HepG2 (cell line): ENCODE measurements at regions not wholly inside any gene's neighbourhood (a gene's known extent, or its start where the extent isn't known, plus 50 kb on each side); places are given as distances from the start of the nearest gene placed in this dataset.

Experiments used
- AKNA ChIP-seq: sonication (generic); formaldehyde crosslinking; IDR thresholded peaks from 2 replicates; pipeline ENCODE4 v1.4.0; 2020; ENCODE audit warnings: missing genetic modification reagents, borderline replicate concordance
- CERS6 ChIP-seq: sonication (generic); formaldehyde crosslinking; IDR thresholded peaks from 2 replicates; pipeline ENCODE4 v1.5.0; 2020; ENCODE audit warnings: missing genetic modification reagents
- GTF2F1 ChIP-seq: fragments of 150-350 bp; IDR thresholded peaks from 2 replicates; pipeline ENCODE4 v1.6.1; 2014; ENCODE audit warnings: low read length
- JUND ChIP-seq: sonication (generic); formaldehyde crosslinking; IDR thresholded peaks from 2 replicates; pipeline ENCODE4 v1.8.0; 2022; ENCODE audit warnings: mild to moderate bottlenecking, missing genetic modification reagents
- NR0B2 ChIP-seq: sonication (generic); formaldehyde crosslinking; IDR thresholded peaks from 2 replicates; pipeline ENCODE4 v1.4.0; 2020; ENCODE audit warnings: mild to moderate bottlenecking, missing genetic modification reagents
- TBX3 ChIP-seq: fragments of 450-650 bp; IDR thresholded peaks from 2 replicates; pipeline ENCODE4 v1.6.1; 2017; ENCODE audit warnings: antibody characterized with exemption, mild to moderate bottlenecking, inconsistent platforms, borderline replicate concordance
- ZFP36 ChIP-seq: fragments of 150-350 bp; IDR thresholded peaks from 2 replicates; pipeline ENCODE4 v1.6.1; 2018; ENCODE audit warnings: borderline replicate concordance, low read length, low read depth; ENCODE audit not compliant: partially characterized antibody
- ZFP37 ChIP-seq: sonication (generic); formaldehyde crosslinking; IDR thresholded peaks from 2 replicates; pipeline ENCODE4 v1.4.0; 2020; ENCODE audit warnings: missing genetic modification reagents, borderline replicate concordance
- ZNF224 ChIP-seq: sonication (generic); formaldehyde crosslinking; IDR thresholded peaks from 2 replicates; pipeline ENCODE4 v1.5.0; 2020; ENCODE audit warnings: mild to moderate bottlenecking, missing genetic modification reagents
- ZNF256 ChIP-seq: sonication (generic); formaldehyde crosslinking; conservative IDR thresholded peaks from 2 replicates; pipeline ENCODE4 v1.4.0; 2020; ENCODE audit warnings: missing genetic modification reagents
- ZNF431 ChIP-seq: sonication (generic); formaldehyde crosslinking; IDR thresholded peaks from 2 replicates; pipeline ENCODE4 v1.9.0; 2022; ENCODE audit warnings: missing genetic modification reagents, low read depth, mild to moderate bottlenecking, borderline replicate concordance
- ZNF530 ChIP-seq: sonication (generic); formaldehyde crosslinking; IDR thresholded peaks from 2 replicates; pipeline ENCODE4 v1.5.0; 2020; ENCODE audit warnings: low read depth, mild to moderate bottlenecking, missing genetic modification reagents
- ZNF580 ChIP-seq: IDR thresholded peaks from 2 replicates; pipeline ENCODE4 v1.6.1; 2016; ENCODE audit warnings: low read depth, borderline replicate concordance
- ZNF782 ChIP-seq: sonication (generic); formaldehyde crosslinking; IDR thresholded peaks from 2 replicates; pipeline ENCODE4 v1.4.0; 2020; ENCODE audit warnings: missing genetic modification reagents, mild to moderate bottlenecking, borderline replicate concordance
- TF ChIP-seq, protein P1 (sequence below): sonication (generic); formaldehyde crosslinking; IDR thresholded peaks from 2 replicates; pipeline ENCODE4 v1.5.1; 2020; ENCODE audit warnings: missing genetic modification reagents, mild to moderate bottlenecking, borderline replicate concordance
- TF ChIP-seq, protein P2 (sequence below): sonication (generic); formaldehyde crosslinking; IDR thresholded peaks from 2 replicates; pipeline ENCODE4 v1.8.0; 2022; ENCODE audit warnings: missing genetic modification reagents, mild to moderate bottlenecking, moderate library complexity, borderline replicate concordance
- TF ChIP-seq, protein P3 (sequence below): sonication (generic); formaldehyde crosslinking; IDR thresholded peaks from 2 replicates; pipeline ENCODE4; 2020; ENCODE audit warnings: missing genetic modification reagents, mild to moderate bottlenecking, borderline replicate concordance

DNA sequence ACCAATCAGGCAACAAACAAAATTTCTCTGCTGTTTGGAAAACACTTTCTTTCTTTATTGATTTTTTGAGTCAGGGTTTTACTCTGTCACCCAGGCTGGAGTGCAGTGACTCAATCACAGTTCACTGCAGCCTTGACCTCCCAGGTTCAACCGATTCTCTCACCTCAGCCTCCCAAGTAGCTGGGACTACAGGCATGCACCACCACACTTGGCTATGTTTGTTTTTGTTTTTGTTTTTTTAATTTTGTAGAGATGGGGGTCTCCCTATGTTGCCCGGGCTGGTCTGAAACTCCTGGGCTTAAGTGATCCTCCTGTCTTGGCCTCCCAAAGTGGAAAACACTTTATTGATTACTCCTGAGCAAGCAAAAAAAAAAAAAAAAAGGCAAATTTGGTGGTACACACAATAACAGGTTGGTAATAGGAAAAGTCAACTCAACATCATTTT lies 276.4 kb downstream of the SOX9 start (continued):
- no peak for TF ChIP-seq ZNF530
- TF ChIP-seq ZNF256 (CRISPR knock-in tag) = no peak
- TF ChIP-seq, protein P1, sequence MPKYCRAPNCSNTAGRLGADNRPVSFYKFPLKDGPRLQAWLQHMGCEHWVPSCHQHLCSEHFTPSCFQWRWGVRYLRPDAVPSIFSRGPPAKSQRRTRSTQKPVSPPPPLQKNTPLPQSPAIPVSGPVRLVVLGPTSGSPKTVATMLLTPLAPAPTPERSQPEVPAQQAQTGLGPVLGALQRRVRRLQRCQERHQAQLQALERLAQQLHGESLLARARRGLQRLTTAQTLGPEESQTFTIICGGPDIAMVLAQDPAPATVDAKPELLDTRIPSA (CRISPR knock-in tag) = no peak
- TF ChIP-seq ZNF580 (CRISPR knock-in tag) = peak; percentile 92
- TF ChIP-seq ZNF224 (CRISPR knock-in tag) = no peak
- TF ChIP-seq ZNF782 (CRISPR knock-in tag) = no peak
- TF ChIP-seq, protein P2, sequence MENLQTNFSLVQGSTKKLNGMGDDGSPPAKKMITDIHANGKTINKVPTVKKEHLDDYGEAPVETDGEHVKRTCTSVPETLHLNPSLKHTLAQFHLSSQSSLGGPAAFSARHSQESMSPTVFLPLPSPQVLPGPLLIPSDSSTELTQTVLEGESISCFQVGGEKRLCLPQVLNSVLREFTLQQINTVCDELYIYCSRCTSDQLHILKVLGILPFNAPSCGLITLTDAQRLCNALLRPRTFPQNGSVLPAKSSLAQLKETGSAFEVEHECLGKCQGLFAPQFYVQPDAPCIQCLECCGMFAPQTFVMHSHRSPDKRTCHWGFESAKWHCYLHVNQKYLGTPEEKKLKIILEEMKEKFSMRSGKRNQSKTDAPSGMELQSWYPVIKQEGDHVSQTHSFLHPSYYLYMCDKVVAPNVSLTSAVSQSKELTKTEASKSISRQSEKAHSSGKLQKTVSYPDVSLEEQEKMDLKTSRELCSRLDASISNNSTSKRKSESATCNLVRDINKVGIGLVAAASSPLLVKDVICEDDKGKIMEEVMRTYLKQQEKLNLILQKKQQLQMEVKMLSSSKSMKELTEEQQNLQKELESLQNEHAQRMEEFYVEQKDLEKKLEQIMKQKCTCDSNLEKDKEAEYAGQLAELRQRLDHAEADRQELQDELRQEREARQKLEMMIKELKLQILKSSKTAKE = no peak
- TF ChIP-seq ZFP36 = no peak
- TF ChIP-seq CERS6 (CRISPR knock-in tag) = no peak
- peak; percentile 74; the same call in 1 of the 2 replicates for TF ChIP-seq TBX3
- TF ChIP-seq NR0B2 = no peak
- no peak for TF ChIP-seq JUND (CRISPR knock-in tag)
- no peak for TF ChIP-seq ZFP37 (CRISPR knock-in tag)
- TF ChIP-seq GTF2F1 = no peak
- TF ChIP-seq, protein P3, sequence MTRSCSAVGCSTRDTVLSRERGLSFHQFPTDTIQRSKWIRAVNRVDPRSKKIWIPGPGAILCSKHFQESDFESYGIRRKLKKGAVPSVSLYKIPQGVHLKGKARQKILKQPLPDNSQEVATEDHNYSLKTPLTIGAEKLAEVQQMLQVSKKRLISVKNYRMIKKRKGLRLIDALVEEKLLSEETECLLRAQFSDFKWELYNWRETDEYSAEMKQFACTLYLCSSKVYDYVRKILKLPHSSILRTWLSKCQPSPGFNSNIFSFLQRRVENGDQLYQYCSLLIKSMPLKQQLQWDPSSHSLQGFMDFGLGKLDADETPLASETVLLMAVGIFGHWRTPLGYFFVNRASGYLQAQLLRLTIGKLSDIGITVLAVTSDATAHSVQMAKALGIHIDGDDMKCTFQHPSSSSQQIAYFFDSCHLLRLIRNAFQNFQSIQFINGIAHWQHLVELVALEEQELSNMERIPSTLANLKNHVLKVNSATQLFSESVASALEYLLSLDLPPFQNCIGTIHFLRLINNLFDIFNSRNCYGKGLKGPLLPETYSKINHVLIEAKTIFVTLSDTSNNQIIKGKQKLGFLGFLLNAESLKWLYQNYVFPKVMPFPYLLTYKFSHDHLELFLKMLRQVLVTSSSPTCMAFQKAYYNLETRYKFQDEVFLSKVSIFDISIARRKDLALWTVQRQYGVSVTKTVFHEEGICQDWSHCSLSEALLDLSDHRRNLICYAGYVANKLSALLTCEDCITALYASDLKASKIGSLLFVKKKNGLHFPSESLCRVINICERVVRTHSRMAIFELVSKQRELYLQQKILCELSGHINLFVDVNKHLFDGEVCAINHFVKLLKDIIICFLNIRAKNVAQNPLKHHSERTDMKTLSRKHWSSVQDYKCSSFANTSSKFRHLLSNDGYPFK = no peak
- TF ChIP-seq AKNA (CRISPR knock-in tag) = no peak
- TF ChIP-seq ZNF431 (CRISPR knock-in tag) = no peak
